NB4 (cell line): ENCODE measurements at regions not wholly inside any gene's neighbourhood (a gene's known extent, or its start where the extent isn't known, plus 50 kb on each side); places are given as distances from the start of the nearest gene placed in this dataset.

Experiments used
- POLR2A ChIP-seq: IDR thresholded peaks from 2 replicates; pipeline ENCODE4 v1.6.1; 2011; ENCODE audit warnings: mild to moderate bottlenecking; ENCODE audit not compliant: insufficient read length; ENCODE audit errors: extremely low read depth
- TF ChIP-seq, protein P1 (sequence below): IDR thresholded peaks from one replicate; pipeline ENCODE4 v1.5.1; 2012; ENCODE audit warnings: low read depth, low read length
- TF ChIP-seq, protein P2 (sequence below): IDR thresholded peaks from 2 replicates; pipeline ENCODE4 v1.6.1; 2011; ENCODE audit warnings: low read depth, low read length

- TF ChIP-seq, protein P1, sequence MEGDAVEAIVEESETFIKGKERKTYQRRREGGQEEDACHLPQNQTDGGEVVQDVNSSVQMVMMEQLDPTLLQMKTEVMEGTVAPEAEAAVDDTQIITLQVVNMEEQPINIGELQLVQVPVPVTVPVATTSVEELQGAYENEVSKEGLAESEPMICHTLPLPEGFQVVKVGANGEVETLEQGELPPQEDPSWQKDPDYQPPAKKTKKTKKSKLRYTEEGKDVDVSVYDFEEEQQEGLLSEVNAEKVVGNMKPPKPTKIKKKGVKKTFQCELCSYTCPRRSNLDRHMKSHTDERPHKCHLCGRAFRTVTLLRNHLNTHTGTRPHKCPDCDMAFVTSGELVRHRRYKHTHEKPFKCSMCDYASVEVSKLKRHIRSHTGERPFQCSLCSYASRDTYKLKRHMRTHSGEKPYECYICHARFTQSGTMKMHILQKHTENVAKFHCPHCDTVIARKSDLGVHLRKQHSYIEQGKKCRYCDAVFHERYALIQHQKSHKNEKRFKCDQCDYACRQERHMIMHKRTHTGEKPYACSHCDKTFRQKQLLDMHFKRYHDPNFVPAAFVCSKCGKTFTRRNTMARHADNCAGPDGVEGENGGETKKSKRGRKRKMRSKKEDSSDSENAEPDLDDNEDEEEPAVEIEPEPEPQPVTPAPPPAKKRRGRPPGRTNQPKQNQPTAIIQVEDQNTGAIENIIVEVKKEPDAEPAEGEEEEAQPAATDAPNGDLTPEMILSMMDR: no peak
- no peak for TF ChIP-seq POLR2A
- TF ChIP-seq, protein P2, sequence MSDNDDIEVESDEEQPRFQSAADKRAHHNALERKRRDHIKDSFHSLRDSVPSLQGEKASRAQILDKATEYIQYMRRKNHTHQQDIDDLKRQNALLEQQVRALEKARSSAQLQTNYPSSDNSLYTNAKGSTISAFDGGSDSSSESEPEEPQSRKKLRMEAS: no peak
These were observed 63.1 kb upstream of the FAM174A start for GRCh38 chr5:100472091-100472490.
